OCI-LY3 (cell line): ENCODE measurements at regions not wholly inside any gene's neighbourhood (a gene's known extent, or its start where the extent isn't known, plus 50 kb on each side); places are given as distances from the start of the nearest gene placed in this dataset.

Experiments used
- H2AFZ ChIP-seq: fragments of 200-600, 300-600 bp; shearing (Covaris generic); 2 replicates; pipeline ENCODE4 v1.6.0; 2014; ENCODE audit warnings: antibody characterized with exemption, low read depth, low read length
- H3K27ac ChIP-seq: fragments of 200-600, 300-600 bp; sonication (generic); 2 replicates; pipeline ENCODE4 v1.5.1; 2014; ENCODE audit warnings: mild to moderate bottlenecking, low read length, moderate library complexity, mixed read lengths
- H3K27me3 ChIP-seq: fragments of 200-600, 300-600 bp; sonication (generic); 2 replicates; pipeline ENCODE4 v1.6.1; 2014; ENCODE audit warnings: low read depth, low read length, mixed read lengths
- H3K36me3 ChIP-seq: fragments of 200-600, 300-600 bp; sonication (generic); replicated peaks from 2 replicates; pipeline ENCODE3; 2014; ENCODE audit warnings: low read depth, low read length, mixed read lengths
- H3K4me1 ChIP-seq: fragments of 300-600, 200-600 bp; sonication (generic); 2 replicates; pipeline ENCODE4 v1.6.1; 2014; ENCODE audit warnings: low read length, mixed read lengths
- H3K4me2 ChIP-seq: fragments of 200-600, 300-600 bp; sonication (generic); 2 replicates; pipeline ENCODE4 v1.6.1; 2014; ENCODE audit warnings: low read length, mixed read lengths
- H3K4me3 ChIP-seq: fragments of 300-600, 200-600 bp; sonication (generic); 2 replicates; pipeline ENCODE4 v1.5.1; 2014; ENCODE audit warnings: antibody characterized with exemption, mild to moderate bottlenecking, low read length, moderate library complexity
- H3K79me2 ChIP-seq: fragments of 300-600, 200-600 bp; shearing (Covaris generic); 2 replicates; pipeline ENCODE4 v1.6.1; 2014; ENCODE audit warnings: mild to moderate bottlenecking, low read length, mixed read lengths
- H3K9ac ChIP-seq: fragments of 300-600, 200-600 bp; shearing (Covaris generic); 2 replicates; pipeline ENCODE4 v1.6.0; 2014; ENCODE audit warnings: mild to moderate bottlenecking, low read length, moderate library complexity
- H3K9me3 ChIP-seq: fragments of 200-600, 300-600 bp; shearing (Covaris generic); 2 replicates; pipeline ENCODE4 v1.6.1; 2014; ENCODE audit warnings: low read length, mixed read lengths; ENCODE audit not compliant: insufficient read depth
- H4K20me1 ChIP-seq: fragments of 200-600, 300-600 bp; sonication (generic); 2 replicates; pipeline ENCODE4 v1.6.1; 2016; ENCODE audit warnings: low read length, mixed read lengths; ENCODE audit not compliant: insufficient read depth
- CTCF ChIP-seq: fragments of 200-600, 300-600 bp; sonication (generic); IDR thresholded peaks from 2 replicates; pipeline ENCODE4 v1.5.1; 2014; ENCODE audit warnings: antibody characterized with exemption, low read length, low read depth
- EZH2phosphoT487 ChIP-seq: fragments of 200-600 bp; shearing (Covaris generic); IDR thresholded peaks from 2 replicates; pipeline ENCODE4 v1.6.1; 2018; ENCODE audit warnings: antibody characterized with exemption, mixed run types, low read depth

GRCh38 chr16:79772048-79772447 lies 171.5 kb upstream of the MAF start:
- Histone ChIP-seq H2AFZ (no peak overlapping the region), H3K79me2 (no peaks in the 10 kb centered on the region), H3K36me3 (no peaks in the 10 kb centered on the region), H3K9ac (no peak overlapping the region), H3K27ac (no peak overlapping the region), H3K4me2 (no peak overlapping the region), H3K4me3 (no peak overlapping the region), H4K20me1 (no peaks in the 10 kb centered on the region), H3K9me3 (no peaks in the 10 kb centered on the region), H3K27me3 (peaks cover 26% of the 10 kb centered on the region), H3K4me1 (no peaks in the 10 kb centered on the region)
- TF ChIP-seq EZH2phosphoT487 (no peak), CTCF (no peak)

DNA sequence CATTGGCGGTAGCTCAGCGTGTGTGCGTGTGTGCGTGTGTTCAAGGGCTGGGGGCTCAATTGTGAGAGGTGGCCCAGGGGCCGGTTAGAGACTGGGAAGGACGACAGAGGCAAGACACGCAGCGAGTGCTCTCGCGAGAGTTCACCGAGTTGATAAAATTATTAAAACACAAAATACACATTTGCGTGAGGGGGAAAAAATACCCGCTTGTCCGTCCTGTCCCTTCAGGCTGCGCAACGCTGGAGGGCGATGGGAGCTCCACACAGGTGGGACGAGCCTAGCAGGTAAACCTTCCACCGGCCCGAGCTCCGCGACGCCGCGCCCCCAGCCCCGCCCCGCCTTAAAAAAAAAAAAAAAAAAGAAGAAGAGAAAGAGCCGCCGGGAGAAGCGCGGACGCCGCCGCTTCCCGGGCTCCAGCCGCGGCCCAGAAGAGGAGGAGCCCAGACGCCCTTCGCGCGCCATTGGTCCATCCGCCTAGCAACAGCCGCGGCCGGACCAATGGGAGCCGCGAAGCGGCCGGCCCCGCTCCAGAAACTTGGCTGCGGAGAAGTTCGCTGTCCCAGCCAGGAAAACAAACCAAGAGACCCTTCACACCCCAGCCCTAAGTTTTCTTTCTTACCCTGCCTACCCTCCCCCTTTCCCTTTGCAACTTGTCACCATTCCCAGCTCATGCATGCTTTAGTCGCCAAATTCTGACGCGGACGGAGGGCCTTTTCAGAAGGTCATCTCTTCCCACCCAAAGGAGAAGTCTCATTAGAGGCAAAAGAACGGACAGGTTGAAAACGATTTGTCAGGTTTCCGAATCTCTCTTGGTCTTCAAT lies 169.9 kb upstream of the MAF start:
- Histone ChIP-seq H3K4me2 (peak overlapping the region; percentile 75), H3K36me3 (no peaks in the 10 kb centered on the region), H3K4me1 (no peaks in the 10 kb centered on the region), H2AFZ (peak overlapping the region; percentile 94), H3K4me3 (peak overlapping the region; percentile 81), H3K27ac (no peak overlapping the region), H3K27me3 (peaks cover 18% of the 10 kb centered on the region; the same call in 1 of the 2 replicates), H3K79me2 (no peaks in the 10 kb centered on the region), H3K9me3 (no peaks in the 10 kb centered on the region), H4K20me1 (no peaks in the 10 kb centered on the region), H3K9ac (peak overlapping the region; percentile 51; the same call in 1 of the 2 replicates)
- TF ChIP-seq EZH2phosphoT487 (no peak), CTCF (no peak)

- H3K27ac ChIP-seq, result no peak overlapping the region
- TF ChIP-seq EZH2phosphoT487, result no peak
- TF ChIP-seq CTCF, result no peak
- no peaks in the 10 kb centered on the region for H3K4me1 ChIP-seq
- peak overlapping the region; percentile 81 for H3K4me3 ChIP-seq
- peak overlapping the region; percentile 75 for H3K4me2 ChIP-seq
- H4K20me1 ChIP-seq, result no peaks in the 10 kb centered on the region
- H3K79me2 ChIP-seq, result no peaks in the 10 kb centered on the region
- no peaks in the 10 kb centered on the region for H3K9me3 ChIP-seq
- H3K36me3 ChIP-seq, result no peaks in the 10 kb centered on the region
- peak overlapping the region; percentile 94 for H2AFZ ChIP-seq
- peak overlapping the region; percentile 51; the same call in 1 of the 2 replicates for H3K9ac ChIP-seq
- peaks cover 18% of the 10 kb centered on the region; the same call in 1 of the 2 replicates for H3K27me3 ChIP-seq
Measured at GRCh38 chr16:79769928-79770243, 169.3 kb upstream of the MAF start.

GRCh38 chr16:79769270-79769927 lies 168.9 kb upstream of the MAF start:
- no peaks in the 10 kb centered on the region for H3K36me3 ChIP-seq
- H3K4me2 ChIP-seq, result no peak overlapping the region
- H3K9me3 ChIP-seq, result no peaks in the 10 kb centered on the region
- H3K27me3 ChIP-seq, result peaks cover 18% of the 10 kb centered on the region; the same call in 1 of the 2 replicates
- H4K20me1 ChIP-seq, result no peaks in the 10 kb centered on the region
- H3K4me3 ChIP-seq, result no peak overlapping the region
- H3K79me2 ChIP-seq, result no peaks in the 10 kb centered on the region
- TF ChIP-seq CTCF (no peak), EZH2phosphoT487 (no peak)
- H3K4me1 ChIP-seq, result no peaks in the 10 kb centered on the region
- H2AFZ ChIP-seq, result no peak overlapping the region
- no peak overlapping the region for H3K9ac ChIP-seq
- no peak overlapping the region for H3K27ac ChIP-seq
